ENCODE measurements at regions not wholly inside any gene's neighbourhood (a gene's known extent, or its start where the extent isn't known, plus 50 kb on each side); places are given as distances from the start of the nearest gene placed in this dataset.
A peak's percentile ranks its signal among the peaks of the same experiment; 100 is the strongest.

DNA sequence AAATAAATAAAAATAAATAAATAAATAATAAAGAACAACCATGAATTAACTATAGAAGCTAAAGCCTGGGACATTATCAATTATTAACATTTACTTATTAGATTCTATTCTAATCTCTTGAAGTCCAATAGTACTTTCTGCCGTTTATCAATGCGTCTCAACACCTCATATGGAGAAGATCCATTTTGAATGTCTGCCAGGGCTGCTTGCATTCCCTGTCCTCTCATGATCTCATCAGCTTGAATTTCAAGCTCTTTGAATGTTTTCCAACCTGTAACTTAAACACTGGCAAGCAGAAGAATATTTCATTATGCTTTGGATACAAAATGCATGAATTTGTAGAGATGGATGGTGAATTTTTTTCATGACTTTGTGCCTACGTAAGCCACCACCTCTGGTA, 191.9 kb upstream of the ANKFN1 start:
- Histone ChIP-seq H3K27ac (replicated peaks) (no peak overlapping the region; the same call in 1 of the 2 replicates), H3K27me3 (ENCODE audit: insufficient read depth, poor library complexity, severe bottlenecking) (no peaks in the 10 kb centered on the region), H3K4me3 (replicated peaks; ENCODE audit: insufficient read depth, low read length) (no peak overlapping the region)
- DNase-seq (ENCODE audit: low read depth in 1 of 2, low spot score in 1 of 2), result no peak
- no peak for TF ChIP-seq SPI1 (IDR thresholded peaks at IDR 0.05; ENCODE audit: borderline replicate concordance, low read depth)
- TF ChIP-seq, protein P1, sequence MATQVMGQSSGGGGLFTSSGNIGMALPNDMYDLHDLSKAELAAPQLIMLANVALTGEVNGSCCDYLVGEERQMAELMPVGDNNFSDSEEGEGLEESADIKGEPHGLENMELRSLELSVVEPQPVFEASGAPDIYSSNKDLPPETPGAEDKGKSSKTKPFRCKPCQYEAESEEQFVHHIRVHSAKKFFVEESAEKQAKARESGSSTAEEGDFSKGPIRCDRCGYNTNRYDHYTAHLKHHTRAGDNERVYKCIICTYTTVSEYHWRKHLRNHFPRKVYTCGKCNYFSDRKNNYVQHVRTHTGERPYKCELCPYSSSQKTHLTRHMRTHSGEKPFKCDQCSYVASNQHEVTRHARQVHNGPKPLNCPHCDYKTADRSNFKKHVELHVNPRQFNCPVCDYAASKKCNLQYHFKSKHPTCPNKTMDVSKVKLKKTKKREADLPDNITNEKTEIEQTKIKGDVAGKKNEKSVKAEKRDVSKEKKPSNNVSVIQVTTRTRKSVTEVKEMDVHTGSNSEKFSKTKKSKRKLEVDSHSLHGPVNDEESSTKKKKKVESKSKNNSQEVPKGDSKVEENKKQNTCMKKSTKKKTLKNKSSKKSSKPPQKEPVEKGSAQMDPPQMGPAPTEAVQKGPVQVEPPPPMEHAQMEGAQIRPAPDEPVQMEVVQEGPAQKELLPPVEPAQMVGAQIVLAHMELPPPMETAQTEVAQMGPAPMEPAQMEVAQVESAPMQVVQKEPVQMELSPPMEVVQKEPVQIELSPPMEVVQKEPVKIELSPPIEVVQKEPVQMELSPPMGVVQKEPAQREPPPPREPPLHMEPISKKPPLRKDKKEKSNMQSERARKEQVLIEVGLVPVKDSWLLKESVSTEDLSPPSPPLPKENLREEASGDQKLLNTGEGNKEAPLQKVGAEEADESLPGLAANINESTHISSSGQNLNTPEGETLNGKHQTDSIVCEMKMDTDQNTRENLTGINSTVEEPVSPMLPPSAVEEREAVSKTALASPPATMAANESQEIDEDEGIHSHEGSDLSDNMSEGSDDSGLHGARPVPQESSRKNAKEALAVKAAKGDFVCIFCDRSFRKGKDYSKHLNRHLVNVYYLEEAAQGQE (IDR thresholded peaks at IDR 0.05; ENCODE audit: insufficient replicate concordance, low read depth), result no peak
- no peak for TF ChIP-seq POLR2AphosphoS5 (IDR thresholded peaks at IDR 0.05; ENCODE audit: low read depth)

DNA sequence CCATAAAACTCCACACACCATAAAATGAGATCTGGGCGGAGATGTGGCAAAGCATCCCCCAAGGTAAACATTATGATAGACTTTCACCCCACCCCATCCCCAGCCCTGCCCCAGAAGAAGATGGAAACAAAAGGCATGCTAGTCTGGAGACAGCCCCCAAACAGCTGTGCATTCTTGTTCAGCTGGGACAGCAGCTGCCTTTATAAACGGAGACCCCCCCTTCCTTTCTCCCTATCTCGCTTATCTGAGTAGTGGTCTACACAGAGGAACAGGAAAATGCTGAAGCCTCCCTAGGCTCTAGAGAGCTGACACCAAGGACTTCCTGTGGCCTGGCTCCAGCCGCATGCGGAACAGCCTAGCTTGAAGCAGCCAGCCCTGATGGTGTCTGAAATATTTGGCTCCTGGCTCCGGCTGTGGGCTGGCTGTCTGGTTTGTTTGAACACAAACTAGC, 190.3 kb upstream of the ANKFN1 start:
- Histone ChIP-seq H3K27ac (replicated peaks) (no peak overlapping the region), H3K27me3 (ENCODE audit: insufficient read depth, poor library complexity, severe bottlenecking) (no peaks in the 10 kb centered on the region), H3K4me3 (replicated peaks; ENCODE audit: insufficient read depth, low read length) (no peak overlapping the region)
- TF ChIP-seq, protein P2, sequence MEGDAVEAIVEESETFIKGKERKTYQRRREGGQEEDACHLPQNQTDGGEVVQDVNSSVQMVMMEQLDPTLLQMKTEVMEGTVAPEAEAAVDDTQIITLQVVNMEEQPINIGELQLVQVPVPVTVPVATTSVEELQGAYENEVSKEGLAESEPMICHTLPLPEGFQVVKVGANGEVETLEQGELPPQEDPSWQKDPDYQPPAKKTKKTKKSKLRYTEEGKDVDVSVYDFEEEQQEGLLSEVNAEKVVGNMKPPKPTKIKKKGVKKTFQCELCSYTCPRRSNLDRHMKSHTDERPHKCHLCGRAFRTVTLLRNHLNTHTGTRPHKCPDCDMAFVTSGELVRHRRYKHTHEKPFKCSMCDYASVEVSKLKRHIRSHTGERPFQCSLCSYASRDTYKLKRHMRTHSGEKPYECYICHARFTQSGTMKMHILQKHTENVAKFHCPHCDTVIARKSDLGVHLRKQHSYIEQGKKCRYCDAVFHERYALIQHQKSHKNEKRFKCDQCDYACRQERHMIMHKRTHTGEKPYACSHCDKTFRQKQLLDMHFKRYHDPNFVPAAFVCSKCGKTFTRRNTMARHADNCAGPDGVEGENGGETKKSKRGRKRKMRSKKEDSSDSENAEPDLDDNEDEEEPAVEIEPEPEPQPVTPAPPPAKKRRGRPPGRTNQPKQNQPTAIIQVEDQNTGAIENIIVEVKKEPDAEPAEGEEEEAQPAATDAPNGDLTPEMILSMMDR (IDR thresholded peaks at IDR 0.05; ENCODE audit: insufficient read depth, low read length), result no peak
- peak; percentile 3; the same call in 1 of the 2 replicates for TF ChIP-seq SPI1 (IDR thresholded peaks at IDR 0.05; ENCODE audit: borderline replicate concordance, low read depth)
- peak in 1 of 2 experiments; percentile 23 for DNase-seq (ENCODE audit: low read depth in 1 of 2, low spot score in 1 of 2)

DNA sequence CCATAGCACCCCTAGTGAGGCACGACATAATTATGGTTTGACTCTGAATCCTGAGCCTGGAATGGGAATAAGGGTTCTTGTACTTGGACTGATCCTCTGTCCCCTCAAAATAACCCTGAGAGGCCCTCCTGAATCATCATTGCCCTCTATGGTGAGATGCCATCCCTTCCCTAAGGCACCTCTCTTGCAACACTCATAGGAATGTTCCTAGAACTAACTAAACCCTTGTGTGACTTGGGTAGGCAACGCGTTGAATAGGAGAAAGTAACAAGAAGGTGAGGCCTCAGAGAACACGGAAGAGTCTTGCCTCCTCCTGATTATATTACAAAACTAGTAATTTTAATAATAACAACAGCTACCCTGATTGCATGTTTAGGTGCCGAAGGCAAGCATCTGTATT, 189.1 kb upstream of the ANKFN1 start:
- DNase-seq (ENCODE audit: low read depth in 1 of 2, low spot score in 1 of 2), result no peak
- no peak overlapping the region for H3K4me3 ChIP-seq (replicated peaks; ENCODE audit: insufficient read depth, low read length)
- H3K27me3 ChIP-seq (ENCODE audit: insufficient read depth, poor library complexity, severe bottlenecking), result no peaks in the 10 kb centered on the region
- TF ChIP-seq, protein P2 (IDR thresholded peaks at IDR 0.05; ENCODE audit: insufficient read depth, low read length), result no peak
- no peak for TF ChIP-seq POLR2AphosphoS5 (IDR thresholded peaks at IDR 0.05; ENCODE audit: low read depth)
- no peak for TF ChIP-seq SPI1 (IDR thresholded peaks at IDR 0.05; ENCODE audit: borderline replicate concordance, low read depth)
- TF ChIP-seq GABPA (IDR thresholded peaks at IDR 0.05; ENCODE audit: low read depth), result no peak
- TF ChIP-seq, protein P1 (IDR thresholded peaks at IDR 0.05; ENCODE audit: insufficient replicate concordance, low read depth), result no peak
- no peak overlapping the region for H3K27ac ChIP-seq (replicated peaks)

DNA sequence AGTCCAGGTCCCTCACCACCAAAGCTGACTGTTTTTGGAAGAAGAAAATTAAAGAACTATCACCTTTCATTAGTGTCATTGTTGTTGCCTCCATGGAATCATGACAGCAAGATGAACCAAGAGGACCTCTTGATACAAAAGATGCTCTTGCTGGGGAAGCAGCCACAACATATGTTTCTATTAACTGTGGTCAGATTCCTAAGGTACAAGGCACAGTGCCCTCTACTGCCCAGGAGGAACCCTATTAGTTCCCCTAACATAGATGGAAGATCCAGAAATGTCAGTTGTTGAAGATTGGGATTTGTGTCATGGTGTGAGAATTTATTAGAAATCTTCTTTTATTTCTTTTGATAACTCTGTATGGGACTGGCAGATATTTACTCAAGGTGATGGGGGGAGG, 188.2 kb upstream of the ANKFN1 start:
- no peak overlapping the region for H3K27ac ChIP-seq (replicated peaks)
- H3K4me3 ChIP-seq (replicated peaks; ENCODE audit: insufficient read depth, low read length), result no peak overlapping the region
- DNase-seq (ENCODE audit: low read depth in 1 of 2, low spot score in 1 of 2), result no peak
- H3K27me3 ChIP-seq (ENCODE audit: insufficient read depth, poor library complexity, severe bottlenecking), result no peaks in the 10 kb centered on the region
- TF ChIP-seq SPI1 (IDR thresholded peaks at IDR 0.05; ENCODE audit: borderline replicate concordance, low read depth) (no peak), POLR2AphosphoS5 (IDR thresholded peaks at IDR 0.05; ENCODE audit: low read depth) (no peak), GABPA (IDR thresholded peaks at IDR 0.05; ENCODE audit: low read depth) (no peak)
- TF ChIP-seq, protein P2 (IDR thresholded peaks at IDR 0.05; ENCODE audit: insufficient read depth, low read length), result no peak
- TF ChIP-seq, protein P1 (IDR thresholded peaks at IDR 0.05; ENCODE audit: insufficient replicate concordance, low read depth), result no peak

All from HL-60 (cell line).